SK-N-SH (cell line): ENCODE measurements at regions not wholly inside any gene's neighbourhood (a gene's known extent, or its start where the extent isn't known, plus 50 kb on each side); places are given as distances from the start of the nearest gene placed in this dataset.

ENCODE experiments used
- CTCF ChIP-seq: fragments of 200-600 bp; sonication (generic); IDR thresholded peaks from 2 replicates; pipeline ENCODE4 v1.6.1; 2017; ENCODE audit warnings: antibody characterized with exemption, mild to moderate bottlenecking, moderate library complexity
- EP300 ChIP-seq, 2 experiments: IDR thresholded peaks; 2 replicates each; pipeline versions ENCODE4 v1.4.0 to v1.6.1; 2012; ENCODE audit warnings: borderline replicate concordance in 1 of 2, low read depth in 1 of 2, low read length in 1 of 2
- EZH2phosphoT487 ChIP-seq: fragments of 200-600 bp; sonication (generic); IDR thresholded peaks from 2 replicates; pipeline ENCODE4 v1.6.1; 2017; ENCODE audit warnings: low read depth, mixed run types, mild to moderate bottlenecking, antibody characterized with exemption, moderate library complexity, borderline replicate concordance
- GATA2 ChIP-seq: sonication (generic); formaldehyde crosslinking; IDR thresholded peaks from 2 replicates; pipeline ENCODE4 v1.5.0; 2020; ENCODE audit warnings: mild to moderate bottlenecking, missing genetic modification reagents
- IRF3 ChIP-seq: fragments of 150-350 bp; IDR thresholded peaks from 2 replicates; pipeline ENCODE4 v1.6.1; 2016; ENCODE audit warnings: mild to moderate bottlenecking, low read depth, low read length
- MAX ChIP-seq: IDR thresholded peaks from 2 replicates; pipeline ENCODE4 v1.4.0; 2012; ENCODE audit warnings: low read depth
- MXI1 ChIP-seq: IDR thresholded peaks from 2 replicates; pipeline ENCODE4 v1.6.1; 2012; ENCODE audit warnings: mild to moderate bottlenecking, low read depth, low read length, improper control_type of control experiment
- PBX3 ChIP-seq: IDR thresholded peaks from 2 replicates; pipeline ENCODE4; 2012
- POLR2AphosphoS5 ChIP-seq: IDR thresholded peaks from 2 replicates; pipeline ENCODE4 v1.6.1; 2012; ENCODE audit warnings: low read depth, low read length
- RAD21 ChIP-seq: IDR thresholded peaks from 2 replicates; pipeline ENCODE4 v1.6.1; 2012; ENCODE audit warnings: mild to moderate bottlenecking, low read length
- REST ChIP-seq: IDR thresholded peaks from 2 replicates; pipeline ENCODE4 v1.6.1; 2012; ENCODE audit warnings: mild to moderate bottlenecking, low read depth, low read length, moderate library complexity
- RFX5 ChIP-seq: IDR thresholded peaks from 2 replicates; pipeline ENCODE4 v1.6.1; 2012; ENCODE audit warnings: mild to moderate bottlenecking, improper control_type of control experiment, low read length
- TEAD4 ChIP-seq: IDR thresholded peaks from 2 replicates; pipeline ENCODE4 v1.4.0; 2012; ENCODE audit warnings: mild to moderate bottlenecking, borderline replicate concordance; ENCODE audit not compliant: insufficient read depth
- YY1 ChIP-seq: IDR thresholded peaks from 2 replicates; pipeline ENCODE4 v1.4.0; 2012; ENCODE audit warnings: low read depth, mild to moderate bottlenecking

- TF ChIP-seq CTCF: no peak
- no peak for TF ChIP-seq POLR2AphosphoS5
- TF ChIP-seq GATA2 (CRISPR knock-in tag): no peak
- TF ChIP-seq MXI1: no peak
- no peak for TF ChIP-seq MAX
- no peak for TF ChIP-seq TEAD4
- TF ChIP-seq RAD21: no peak
- TF ChIP-seq EZH2phosphoT487: no peak
- no peak for TF ChIP-seq EP300 (IDR thresholded peaks at IDR 0.05; ENCODE audit: borderline replicate concordance in 1 of 2, low read depth in 1 of 2, low read length in 1 of 2)
- no peak for TF ChIP-seq PBX3
- no peak for TF ChIP-seq REST
- TF ChIP-seq RFX5: no peak
- TF ChIP-seq YY1: no peak
- TF ChIP-seq IRF3: no peak
Measured at GRCh38 chr2:11940121-11940743, 193.8 kb downstream of the LPIN1 start.
